OCI-M2 (cell line): ENCODE measurements at regions not wholly inside any gene's neighbourhood (a gene's known extent, or its start where the extent isn't known, plus 50 kb on each side); places are given as distances from the start of the nearest gene placed in this dataset.

Source experiments
- DNase-seq: peaks from one replicate; lab custom pipeline; 2025; ENCODE audit not compliant: unreplicated experiment; lab: John Stamatoyannopoulos, UW

- DNase-seq = no peak
Measured at GRCh38 chr2:74759986-74760385, 73.9 kb upstream of the HK2 start.

GRCh38 chr2:74760875-74761630 lies 72.9 kb upstream of the HK2 start:
- DNase-seq = no peak

- DNase-seq = no peak
Measured at GRCh38 chr2:74762789-74763188, 71.1 kb upstream of the HK2 start.

GRCh38 chr2:74763962-74764428 lies 69.9 kb upstream of the HK2 start:
- no peak for DNase-seq

- no peak for DNase-seq
Measured at GRCh38 chr2:74764429-74765272, 69.3 kb upstream of the HK2 start.

- no peak for DNase-seq
Measured at GRCh38 chr2:74766780-74767179, 67.1 kb upstream of the HK2 start.

GRCh38 chr2:74767618-74768017 lies 66.3 kb upstream of the HK2 start:
- no peak for DNase-seq

- peak; percentile 56 for DNase-seq
Measured at GRCh38 chr2:74768401-74768914, 65.5 kb upstream of the HK2 start.

GRCh38 chr2:74772046-74772445 lies 61.9 kb upstream of the HK2 start:
- DNase-seq = no peak

GRCh38 chr2:74777161-74777900 lies 56.6 kb upstream of the HK2 start:
- DNase-seq = no peak

GRCh38 chr2:74778381-74779264 lies 55.3 kb upstream of the HK2 start:
- DNase-seq = no peak

GRCh38 chr2:74779265-74779558 lies 54.7 kb upstream of the HK2 start:
- no peak for DNase-seq

GRCh38 chr2:74779587-74780135 lies 54.3 kb upstream of the HK2 start:
- no peak for DNase-seq
